NCI-H345 treated with DMSO at 0.1 percent for 48 hours (cell line): ENCODE measurements at regions not wholly inside any gene's neighbourhood (a gene's known extent, or its start where the extent isn't known, plus 50 kb on each side); places are given as distances from the start of the nearest gene placed in this dataset.
"Not testable (repeated sequence)": the region's sequence is repeated elsewhere in the genome, so short reads cannot be mapped to it uniquely, and the experiment has no call there.

Experiments
- DNase-seq: peaks from one replicate; lab custom pipeline; 2025; ENCODE audit not compliant: unreplicated experiment; lab: John Stamatoyannopoulos, UW

DNA sequence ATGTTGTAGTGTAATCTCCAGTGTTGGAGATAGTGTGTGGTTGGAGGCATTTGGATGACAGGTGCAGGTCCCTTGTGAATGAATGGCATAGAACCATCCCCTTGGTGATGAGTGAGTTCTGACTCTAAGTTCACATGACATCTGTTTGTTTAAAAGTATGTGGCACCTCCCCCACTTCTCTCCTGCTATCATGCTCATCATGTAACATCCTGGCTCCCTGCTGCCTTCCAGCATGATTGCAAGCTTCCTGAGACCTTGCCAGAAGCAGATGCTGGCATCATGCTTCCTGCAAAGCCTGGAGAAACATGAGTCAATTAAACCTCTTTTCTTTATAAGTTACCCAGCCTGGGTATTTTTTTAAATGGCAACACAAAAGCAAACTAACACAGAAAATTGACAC lies 499.0 kb upstream of the SEMA3D start:
- DNase-seq = no peak

DNA sequence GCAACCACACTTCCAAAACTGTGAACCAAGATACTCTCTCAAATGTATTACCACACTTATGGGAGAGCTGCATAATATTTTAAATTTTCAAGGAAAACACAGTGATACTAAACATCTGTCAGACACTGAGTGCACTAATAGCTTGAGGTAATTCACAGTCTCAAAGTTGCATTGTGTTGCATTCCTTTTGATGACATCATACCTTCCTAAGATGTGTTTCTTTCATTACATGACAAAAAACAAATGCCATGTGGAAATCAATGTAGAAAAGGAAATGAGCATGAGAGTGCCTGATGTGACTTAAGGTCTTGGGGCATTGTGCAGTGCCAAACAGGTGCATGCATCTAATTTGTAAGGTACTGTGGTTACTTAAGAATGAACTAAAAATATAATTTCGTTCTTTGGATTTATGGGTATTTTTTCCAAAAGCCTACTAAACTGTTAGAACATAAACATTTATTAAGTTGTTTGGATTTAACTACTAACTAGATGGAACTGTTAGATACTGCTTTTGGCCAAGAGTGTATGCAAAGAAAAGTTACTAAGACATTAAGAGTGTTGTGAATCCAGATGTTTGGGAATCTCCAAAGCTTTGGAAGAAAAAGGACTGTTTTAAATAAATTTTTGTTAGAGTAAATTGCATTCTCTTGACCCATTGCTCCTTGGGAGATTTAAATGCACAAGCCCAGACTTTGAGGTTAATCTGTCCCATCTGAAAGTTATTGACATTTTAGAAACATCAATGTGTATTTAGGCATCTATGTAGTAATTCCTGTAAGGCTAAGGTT lies 496.2 kb upstream of the SEMA3D start:
- no peak for DNase-seq

DNA sequence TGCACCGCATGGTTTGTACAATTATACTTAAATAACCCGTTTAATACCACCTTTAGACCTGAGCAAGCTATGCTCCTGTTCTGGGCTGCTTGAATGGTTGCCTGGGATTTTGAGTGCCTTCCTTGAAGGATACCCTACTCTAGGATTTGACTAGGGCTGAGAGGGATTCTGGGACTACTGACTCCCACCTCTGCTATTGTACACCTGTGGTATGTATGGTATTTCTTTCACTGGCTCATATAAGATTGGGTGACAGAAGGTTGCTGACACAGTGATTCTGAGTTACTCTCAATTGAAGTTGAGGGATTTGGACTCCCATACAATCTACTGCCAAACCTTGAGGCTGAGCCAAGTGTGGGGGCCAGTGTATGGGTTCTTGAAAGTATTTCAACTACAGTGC lies 494.4 kb upstream of the SEMA3D start:
- no peak for DNase-seq

DNA sequence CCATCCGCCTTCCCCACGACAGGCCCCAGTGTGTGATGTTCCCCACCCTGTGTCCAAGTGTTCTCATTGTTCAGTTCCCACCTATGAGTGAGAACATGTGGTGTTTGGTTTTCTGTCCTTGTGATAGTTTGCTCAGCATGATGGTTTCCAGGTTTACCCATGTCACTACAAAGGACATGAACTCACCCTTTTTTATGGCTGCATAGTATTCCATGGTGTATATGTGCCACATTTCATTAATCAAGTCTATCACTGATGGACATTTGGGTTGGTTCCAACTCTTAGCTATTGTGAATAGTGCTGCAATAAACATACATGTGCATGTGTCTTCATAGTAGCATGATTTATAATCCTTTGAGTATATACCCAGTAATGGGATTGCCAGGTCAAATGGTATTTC lies 488.2 kb upstream of the SEMA3D start:
- not testable (repeated sequence) for DNase-seq

DNA sequence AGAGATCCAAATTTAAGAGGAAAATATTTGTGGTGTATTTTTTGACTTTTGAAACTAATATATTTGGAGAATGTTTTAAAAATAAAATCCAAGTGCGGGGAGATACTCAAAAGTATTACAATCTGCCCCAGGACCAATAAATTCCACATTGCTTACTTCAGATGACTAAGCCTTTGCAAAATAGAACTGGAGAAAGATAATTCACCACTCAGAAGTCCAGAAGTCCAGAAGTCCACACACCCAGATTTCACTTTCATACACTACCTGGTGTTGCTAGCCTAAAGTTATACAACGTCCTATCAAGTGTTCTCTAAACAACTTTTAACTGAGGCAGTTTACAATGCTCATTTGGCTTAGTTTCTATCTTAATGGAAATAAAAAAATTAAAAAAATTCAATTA lies 487.0 kb upstream of the SEMA3D start:
- no peak for DNase-seq

DNA sequence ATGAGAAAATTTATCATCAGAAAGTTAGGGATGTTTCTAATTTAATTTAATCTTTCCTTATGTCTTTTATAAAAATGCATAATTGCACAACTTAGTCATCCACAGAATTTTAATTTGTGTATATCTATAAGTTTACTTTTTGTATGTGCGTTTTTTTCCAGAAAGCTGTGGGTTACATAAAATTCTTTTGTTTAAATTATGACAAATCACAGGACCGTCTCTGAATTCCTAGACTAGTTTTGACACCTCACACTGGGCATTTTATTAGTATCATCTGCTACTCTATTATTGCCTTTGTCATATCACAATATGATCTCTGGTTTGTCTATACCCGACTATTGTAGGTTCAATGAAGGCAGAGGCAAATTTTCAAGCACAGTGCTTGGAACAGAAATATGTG lies 482.4 kb upstream of the SEMA3D start:
- no peak for DNase-seq

DNA sequence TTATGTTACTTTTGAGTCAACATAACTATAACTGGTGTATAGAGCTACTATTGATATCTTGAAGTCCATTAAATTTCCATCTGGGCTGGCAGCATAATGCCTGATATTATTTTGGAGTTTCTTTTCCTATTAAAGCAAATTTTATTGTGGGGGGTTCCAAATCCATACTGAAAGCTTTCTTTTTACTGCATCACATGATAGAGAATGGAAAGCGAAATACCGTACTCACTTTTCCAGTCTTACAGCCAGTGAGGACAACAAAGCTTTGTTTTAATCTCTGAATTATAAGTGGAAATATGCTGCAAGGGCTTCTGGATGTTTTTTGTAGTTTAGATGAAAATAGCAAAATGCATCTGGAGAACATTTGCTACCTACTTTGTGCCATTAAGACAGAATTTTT lies 477.5 kb upstream of the SEMA3D start:
- DNase-seq = no peak

DNA sequence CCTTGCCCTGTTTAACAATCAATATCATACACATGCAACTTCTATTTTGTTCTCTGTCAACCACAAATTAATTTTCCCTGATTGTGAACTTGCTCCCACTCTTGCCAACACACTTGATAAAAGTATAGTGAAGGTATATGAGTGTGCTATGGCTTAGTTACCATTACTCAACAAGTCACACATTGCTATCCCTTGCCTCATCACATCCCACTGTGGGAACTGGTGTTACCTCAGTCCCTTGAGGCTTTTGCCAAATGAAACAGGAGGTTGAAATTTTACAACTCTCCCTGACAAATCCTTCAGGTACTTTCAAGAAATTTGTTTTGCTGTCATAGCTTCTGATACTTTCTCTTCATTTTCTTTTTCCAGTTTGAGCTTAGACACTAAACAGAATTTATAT lies 472.5 kb upstream of the SEMA3D start:
- no peak for DNase-seq

DNA sequence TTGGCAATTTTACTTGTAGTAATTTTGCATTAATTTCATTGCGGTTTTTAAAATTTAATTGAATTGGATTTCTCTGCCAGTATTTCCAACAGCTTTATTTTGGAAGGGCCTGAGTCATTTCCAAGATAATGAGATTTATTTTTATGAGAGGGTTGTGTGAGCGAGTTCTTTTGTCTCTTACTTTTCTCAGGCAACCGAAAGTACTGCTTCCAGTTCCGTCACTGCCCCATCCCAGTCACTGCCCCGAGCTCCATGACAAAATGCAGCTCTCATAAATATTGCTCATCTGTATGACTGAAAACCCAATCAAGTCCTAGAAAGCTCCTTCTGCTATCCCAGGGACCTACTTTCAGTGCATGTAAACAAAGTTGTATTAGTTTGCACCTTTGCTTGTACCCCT lies 468.4 kb upstream of the SEMA3D start:
- DNase-seq = no peak

DNA sequence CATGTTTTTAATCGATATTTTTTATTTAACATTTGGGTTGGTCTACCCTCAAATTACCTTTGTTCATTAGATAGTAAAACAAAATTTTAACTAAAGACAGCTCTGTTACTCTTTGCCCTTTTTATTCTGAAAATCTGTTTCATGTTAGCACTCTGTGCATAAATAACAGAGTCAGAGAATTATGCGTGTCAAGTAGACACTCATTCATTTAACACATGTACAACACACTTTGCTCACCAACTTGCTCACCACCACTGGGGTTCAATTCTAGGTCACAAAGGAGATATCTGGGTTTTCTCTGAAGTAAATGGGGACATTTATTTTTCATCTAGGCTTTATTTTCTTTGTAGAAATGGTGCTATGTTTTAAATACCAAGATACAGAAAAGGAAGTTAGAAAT lies 457.4 kb upstream of the SEMA3D start:
- no peak for DNase-seq

DNA sequence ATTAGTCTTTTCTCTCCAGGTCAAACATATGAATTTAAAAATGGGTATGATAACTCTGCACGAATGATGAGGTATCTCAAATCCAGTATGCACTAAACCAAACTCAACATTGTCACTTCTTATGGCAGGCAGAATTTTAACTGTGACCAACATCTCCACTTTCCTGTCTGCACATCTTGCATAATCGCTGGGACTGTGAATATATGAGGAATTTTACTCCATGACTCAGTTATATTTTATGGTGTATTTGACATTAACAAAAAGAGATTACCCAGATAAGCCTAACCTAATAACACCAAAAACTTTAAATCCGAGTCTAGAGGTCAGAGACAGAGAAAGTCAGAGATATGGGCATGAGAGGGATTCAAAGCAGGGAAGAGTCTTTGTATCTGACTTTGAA lies 454.5 kb upstream of the SEMA3D start:
- no peak for DNase-seq

DNA sequence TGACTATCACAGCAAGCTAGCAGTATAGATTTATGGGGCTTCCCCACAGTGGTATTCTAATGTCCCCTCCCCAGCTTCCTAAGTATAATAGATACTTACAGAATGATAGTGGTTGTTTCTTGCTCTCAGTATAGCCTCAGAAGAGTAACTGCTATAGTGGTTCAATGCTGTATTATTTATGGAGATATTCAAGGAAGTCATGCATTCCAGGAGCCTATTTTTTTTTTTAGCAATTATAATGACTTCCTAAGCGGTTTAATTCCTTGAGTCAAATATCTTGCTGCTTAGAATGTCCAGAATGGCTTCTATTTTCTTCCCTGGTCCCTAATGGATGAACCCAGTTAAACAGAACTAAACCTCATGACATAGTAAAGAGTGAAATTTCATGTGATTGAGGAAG lies 451.5 kb upstream of the SEMA3D start:
- no peak for DNase-seq

DNA sequence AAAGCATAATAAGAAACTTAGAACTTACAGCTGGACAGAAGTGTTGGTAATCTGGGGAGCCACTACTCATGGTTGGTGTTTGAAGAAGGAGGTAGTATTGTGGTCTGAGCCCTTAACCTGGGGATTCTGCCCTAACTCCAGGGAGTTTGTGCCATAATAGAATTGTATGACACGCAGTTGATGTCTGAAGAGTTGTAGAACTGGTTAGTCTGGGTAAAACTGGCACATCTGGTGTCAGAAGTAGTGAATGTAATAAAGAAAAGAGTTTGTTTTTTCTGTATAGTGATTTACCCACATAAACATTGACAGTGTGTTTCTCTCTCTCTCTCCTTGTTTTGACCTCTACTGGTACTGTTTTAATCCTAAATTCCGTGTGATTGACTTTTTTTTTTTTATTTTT lies 448.1 kb upstream of the SEMA3D start:
- no peak for DNase-seq

DNA sequence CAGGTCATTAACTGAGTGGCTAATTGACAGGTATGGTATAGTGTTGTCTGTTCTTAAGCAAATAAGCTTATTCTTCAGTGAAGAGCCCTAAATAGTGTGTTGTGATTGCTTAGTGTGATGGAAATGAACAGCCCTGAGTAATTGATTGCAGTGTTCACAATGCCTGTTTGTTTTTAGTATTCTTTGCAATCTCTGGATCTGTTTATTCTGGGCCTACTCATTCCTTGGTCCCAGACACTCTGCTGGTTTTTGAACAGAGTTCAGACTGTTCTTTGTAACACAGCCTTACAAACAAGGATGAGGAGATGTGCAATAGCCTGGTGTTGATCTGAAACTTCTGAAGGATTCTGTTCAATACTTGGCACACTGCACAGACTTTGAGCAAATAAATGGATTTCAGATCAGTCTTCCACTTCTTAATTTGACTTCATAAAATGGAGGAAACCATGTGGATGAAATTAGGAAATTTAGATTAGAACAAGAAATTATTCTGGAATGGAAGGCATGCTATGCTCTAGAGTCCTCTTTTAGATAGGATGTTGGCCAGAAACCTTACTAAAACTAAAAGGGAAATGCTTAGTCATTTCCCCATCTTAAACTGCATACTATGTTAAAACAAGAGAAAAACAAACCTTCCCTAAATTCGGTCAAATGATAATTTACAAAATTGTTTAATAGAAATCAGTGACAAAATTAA lies 444.2 kb upstream of the SEMA3D start:
- DNase-seq = no peak

DNA sequence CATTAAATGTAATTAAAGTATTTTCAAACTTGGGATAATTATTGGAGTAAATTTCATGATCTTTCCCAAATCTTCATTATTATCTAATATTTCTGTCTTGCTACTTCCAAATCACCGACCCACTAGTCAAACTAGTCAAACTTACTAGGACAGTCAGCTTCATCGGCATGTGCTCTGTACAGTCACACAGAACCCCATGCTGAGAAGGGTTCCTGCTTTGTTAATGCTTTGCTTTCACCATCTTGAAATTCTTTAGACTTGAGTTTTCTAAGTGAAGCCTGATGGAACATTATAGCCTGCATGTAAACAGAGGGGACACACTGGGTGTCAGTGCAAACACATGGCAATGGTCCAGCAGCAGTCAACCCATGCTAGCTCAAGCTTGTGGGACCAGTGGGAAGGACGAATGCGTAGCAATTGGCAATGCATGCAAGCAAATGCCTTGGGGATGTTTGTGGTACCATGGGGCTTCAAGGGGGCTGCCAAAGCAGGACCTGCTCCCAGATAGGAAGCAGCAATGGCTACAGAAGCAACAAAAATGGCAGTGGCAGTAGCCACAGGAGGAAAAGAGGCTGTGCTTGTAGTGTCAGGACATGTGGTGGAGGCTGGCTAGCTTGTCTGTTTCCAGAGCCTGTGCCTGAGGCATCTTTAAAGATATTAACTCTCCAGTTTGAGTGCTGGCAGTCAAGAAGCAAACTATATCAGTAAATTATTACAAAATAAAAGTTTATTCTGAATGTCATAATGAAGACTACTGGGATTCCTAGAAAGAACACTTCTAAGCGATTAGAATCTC lies 441.1 kb upstream of the SEMA3D start:
- DNase-seq = no peak

DNA sequence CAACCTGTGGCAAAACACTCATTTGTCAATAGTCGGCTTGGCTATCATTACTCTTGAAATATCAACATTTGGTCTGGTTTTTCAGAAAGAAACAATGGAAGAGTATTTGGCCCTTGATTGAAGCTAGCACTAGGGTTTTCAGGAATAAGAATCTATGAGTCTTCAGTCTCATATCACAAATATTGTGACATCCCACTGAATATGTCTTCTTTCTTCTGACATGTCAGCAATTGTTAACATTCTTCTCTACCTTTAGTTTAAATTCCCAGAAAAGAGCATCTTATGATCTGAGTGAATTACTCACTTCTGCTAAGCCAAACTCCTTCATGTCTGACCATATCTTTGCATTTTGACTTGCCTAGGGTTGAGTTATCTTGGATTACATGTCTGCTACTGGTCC lies 435.2 kb upstream of the SEMA3D start:
- DNase-seq = no peak

DNA sequence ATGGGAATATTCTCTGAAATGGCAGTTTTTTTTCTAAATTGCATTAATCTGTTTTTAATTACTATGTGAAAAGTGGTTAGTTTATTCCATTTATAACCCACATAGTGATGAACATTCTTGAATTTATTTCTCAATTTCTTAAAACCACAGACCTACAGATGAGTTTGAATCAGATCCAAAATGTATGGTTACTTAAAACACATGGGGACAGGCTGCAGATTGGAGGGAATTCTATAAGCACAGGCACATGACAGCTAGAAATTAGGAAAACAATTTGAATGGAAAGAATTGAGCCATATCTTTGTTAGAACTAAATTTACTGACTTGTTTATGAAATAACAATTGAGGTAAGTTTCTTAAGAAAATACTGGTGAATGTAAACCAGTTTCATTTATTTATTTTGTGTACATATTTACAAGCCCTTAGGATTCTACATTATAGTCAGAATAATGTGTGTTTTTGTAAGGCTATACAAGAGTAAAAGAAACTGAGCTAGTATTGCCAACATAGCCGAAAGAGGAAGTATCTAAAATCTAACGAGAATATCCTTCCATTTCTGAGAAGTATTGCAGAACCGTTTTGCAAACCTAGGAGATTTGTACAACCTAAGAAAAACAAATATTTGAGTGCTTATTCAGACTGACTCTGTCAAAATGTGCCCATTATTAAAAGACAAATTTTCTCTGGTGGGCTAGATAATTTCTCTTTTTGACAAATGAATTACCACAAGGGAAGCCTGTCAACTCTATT lies 434.3 kb upstream of the SEMA3D start:
- DNase-seq = no peak

DNA sequence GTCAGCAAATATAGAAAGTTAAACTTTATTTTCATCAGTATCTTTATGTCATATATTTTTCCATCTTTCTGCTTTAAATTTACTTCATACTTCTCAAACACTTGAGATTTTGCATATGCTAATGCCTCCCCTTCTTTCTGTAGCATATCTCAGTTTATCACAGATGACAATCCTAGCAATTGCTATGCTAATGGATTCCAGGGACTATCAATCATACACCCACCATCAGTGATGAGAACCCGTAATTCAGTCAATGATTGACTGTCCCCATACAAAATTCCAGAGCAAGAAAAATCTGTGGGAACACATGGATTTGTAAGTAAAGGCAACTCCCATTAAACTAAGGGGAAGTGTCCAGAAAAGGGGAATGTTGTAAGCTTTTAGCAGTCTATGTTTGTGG lies 432.4 kb upstream of the SEMA3D start:
- no peak for DNase-seq

DNA sequence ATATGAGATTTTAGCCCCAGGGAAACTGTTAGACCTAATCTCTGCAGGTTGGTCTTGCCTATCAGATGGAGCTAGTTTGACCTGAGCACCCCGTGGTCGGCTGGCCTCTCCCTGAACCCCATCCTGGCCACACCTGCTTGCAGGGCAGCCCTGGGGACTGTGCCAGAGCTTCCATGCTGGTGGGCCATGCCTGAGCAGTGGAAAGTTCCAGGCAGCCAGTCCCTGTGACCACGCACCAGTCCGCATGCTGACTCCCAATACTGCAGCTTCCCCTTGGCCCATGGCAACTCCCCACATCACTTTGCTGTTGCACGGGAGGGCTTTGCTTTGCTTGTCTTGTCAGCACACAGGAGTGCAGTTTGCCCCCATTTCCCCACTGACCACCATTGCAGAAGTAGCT lies 427.8 kb upstream of the SEMA3D start:
- DNase-seq = no peak

DNA sequence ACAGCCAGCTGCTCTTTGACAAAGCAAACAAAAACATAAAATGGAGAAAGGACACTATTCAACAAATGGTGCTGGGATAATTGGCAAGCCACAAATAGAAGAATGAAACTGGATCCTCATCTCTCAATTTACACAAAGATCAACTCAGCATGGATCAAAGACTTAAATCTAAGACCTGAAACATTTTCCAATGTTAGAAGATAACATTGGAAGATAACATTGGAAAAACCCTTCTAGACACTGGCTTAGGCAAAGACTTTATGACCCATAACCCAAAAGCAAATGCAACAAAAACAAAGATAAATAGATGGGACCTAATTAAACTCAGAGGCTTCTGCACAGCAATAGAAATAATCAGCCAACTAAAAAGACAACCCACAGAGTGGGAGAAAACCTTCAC lies 425.7 kb upstream of the SEMA3D start:
- no peak for DNase-seq

DNA sequence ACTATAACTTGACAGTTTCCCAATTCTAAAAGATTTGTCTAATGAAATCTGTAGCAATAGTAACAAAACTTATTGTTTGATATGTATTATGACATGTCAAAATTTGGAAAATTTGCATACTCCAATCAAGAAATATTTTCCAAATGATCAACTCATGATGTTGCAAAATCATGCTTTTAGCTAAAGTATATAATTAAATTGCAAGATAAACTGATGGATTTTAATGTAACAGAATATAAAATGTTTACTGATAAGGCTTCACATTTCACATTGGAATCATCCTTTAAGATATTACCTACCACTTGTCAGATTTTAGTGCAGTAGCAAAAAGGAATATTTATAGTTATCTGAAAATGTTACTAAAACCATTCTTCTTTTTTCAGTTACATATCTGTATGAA lies 421.9 kb upstream of the SEMA3D start:
- no peak for DNase-seq
